ENCODE measurements at regions not wholly inside any gene's neighbourhood (a gene's known extent, or its start where the extent isn't known, plus 50 kb on each side); places are given as distances from the start of the nearest gene placed in this dataset.

DNA sequence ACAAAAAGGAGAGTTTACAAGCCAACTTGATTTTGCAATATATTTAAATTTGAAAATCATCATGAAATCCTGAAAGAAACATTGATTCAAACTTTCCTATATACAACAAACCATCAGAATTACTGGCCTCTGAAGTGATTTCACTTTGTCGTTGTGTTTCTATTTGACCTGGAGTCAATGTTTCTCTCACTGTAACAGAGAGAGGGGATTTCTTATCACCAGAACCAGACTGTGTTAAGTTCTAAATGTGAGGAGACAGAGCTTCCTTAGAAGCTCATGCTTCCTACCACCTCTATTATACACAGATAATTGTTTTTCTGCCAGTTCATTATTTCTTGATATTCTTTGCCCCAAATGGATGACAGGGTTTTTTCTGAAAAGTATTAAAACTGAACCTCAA lies 245.0 kb upstream of the RND3 start:
- TF ChIP-seq, protein P1, sequence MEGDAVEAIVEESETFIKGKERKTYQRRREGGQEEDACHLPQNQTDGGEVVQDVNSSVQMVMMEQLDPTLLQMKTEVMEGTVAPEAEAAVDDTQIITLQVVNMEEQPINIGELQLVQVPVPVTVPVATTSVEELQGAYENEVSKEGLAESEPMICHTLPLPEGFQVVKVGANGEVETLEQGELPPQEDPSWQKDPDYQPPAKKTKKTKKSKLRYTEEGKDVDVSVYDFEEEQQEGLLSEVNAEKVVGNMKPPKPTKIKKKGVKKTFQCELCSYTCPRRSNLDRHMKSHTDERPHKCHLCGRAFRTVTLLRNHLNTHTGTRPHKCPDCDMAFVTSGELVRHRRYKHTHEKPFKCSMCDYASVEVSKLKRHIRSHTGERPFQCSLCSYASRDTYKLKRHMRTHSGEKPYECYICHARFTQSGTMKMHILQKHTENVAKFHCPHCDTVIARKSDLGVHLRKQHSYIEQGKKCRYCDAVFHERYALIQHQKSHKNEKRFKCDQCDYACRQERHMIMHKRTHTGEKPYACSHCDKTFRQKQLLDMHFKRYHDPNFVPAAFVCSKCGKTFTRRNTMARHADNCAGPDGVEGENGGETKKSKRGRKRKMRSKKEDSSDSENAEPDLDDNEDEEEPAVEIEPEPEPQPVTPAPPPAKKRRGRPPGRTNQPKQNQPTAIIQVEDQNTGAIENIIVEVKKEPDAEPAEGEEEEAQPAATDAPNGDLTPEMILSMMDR (IDR thresholded peaks at IDR 0.05; ENCODE audit: insufficient read depth, low read depth, low read length): no peak
- no peak for TF ChIP-seq EZH2 (IDR thresholded peaks at IDR 0.05; ENCODE audit: insufficient read depth, low read length)

All from astrocyte (in vitro differentiated cells and primary cell).